ENCODE measurements at regions not wholly inside any gene's neighbourhood (a gene's known extent, or its start where the extent isn't known, plus 50 kb on each side); places are given as distances from the start of the nearest gene placed in this dataset.

- 40 to 51% (median 41%) methylated on average over 1 of the region's 1 CpG for WGBS, 3 donors
- TF ChIP-seq, protein P1, sequence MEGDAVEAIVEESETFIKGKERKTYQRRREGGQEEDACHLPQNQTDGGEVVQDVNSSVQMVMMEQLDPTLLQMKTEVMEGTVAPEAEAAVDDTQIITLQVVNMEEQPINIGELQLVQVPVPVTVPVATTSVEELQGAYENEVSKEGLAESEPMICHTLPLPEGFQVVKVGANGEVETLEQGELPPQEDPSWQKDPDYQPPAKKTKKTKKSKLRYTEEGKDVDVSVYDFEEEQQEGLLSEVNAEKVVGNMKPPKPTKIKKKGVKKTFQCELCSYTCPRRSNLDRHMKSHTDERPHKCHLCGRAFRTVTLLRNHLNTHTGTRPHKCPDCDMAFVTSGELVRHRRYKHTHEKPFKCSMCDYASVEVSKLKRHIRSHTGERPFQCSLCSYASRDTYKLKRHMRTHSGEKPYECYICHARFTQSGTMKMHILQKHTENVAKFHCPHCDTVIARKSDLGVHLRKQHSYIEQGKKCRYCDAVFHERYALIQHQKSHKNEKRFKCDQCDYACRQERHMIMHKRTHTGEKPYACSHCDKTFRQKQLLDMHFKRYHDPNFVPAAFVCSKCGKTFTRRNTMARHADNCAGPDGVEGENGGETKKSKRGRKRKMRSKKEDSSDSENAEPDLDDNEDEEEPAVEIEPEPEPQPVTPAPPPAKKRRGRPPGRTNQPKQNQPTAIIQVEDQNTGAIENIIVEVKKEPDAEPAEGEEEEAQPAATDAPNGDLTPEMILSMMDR (IDR thresholded peaks at IDR 0.05), result no peak
- no peak for DNase-seq
- no peak for ATAC-seq
- H3K27me3 ChIP-seq (ENCODE audit: insufficient read depth in 3 of 3, low read length in 2 of 3), result no peaks in the 10 kb centered on the region
- intact Hi-C loops (cut with DNase I), result no loop called here
- H3K27ac ChIP-seq, result no peak overlapping the region
- H3K4me1 ChIP-seq, result no peaks in the 10 kb centered on the region
- H3K9me3 ChIP-seq, result no peaks in the 10 kb centered on the region
- no peak overlapping the region for H3K4me3 ChIP-seq
- no peaks in the 10 kb centered on the region for H3K36me3 ChIP-seq (ENCODE audit: insufficient read depth in 1 of 2, low read depth in 1 of 2)
These were observed 1460.0 kb upstream of the ADGRB3 start for GRCh38 chr6:67175101-67175500.

- 86 to 89% (median 88%) methylated on average over 1 of the region's 1 CpG for WGBS, 3 donors
These were observed 1458.6 kb upstream of the EYS start for GRCh38 chr6:67165606-67166005.

DNA sequence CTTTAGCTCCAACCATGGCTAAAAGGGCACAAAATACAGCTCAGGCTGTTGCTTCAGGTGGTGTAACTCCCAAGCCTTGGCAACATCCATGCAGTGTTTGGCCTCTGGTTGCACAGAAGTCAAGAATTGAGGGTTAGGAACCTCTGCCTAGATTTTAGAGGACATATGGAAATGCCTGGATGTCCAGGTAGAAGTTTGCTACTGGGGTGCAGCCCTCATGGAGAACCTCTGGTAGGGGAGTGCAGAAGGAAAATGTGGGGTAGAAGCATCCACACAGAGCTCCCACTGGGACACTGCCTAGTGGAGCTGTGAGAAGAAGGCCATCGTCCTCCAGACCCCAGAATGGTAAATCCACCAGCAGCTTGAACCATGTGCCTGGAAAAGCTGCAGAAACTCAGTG is 1453.8 kb upstream of the EYS start:
- ATAC-seq (no peak), DNase-seq (no peak)
- Histone ChIP-seq H3K4me1 (no peaks in the 10 kb centered on the region), H3K36me3 (ENCODE audit: insufficient read depth in 1 of 2, low read depth in 1 of 2) (no peaks in the 10 kb centered on the region), H3K9me3 (peaks cover 7% of the 10 kb centered on the region), H3K27ac (no peak overlapping the region), H3K4me3 (no peak overlapping the region), H3K27me3 (ENCODE audit: insufficient read depth in 3 of 3, low read length in 2 of 3) (no peaks in the 10 kb centered on the region)
- 17 to 54% (median 48%) methylated on average over 1 of the region's 1 CpG for WGBS, 3 donors
- TF ChIP-seq, protein P1 (IDR thresholded peaks at IDR 0.05), result no peak
- intact Hi-C loops (cut with DNase I), result no loop called here

More at GRCh38 chr6:67165606-67166005, 1458.6 kb upstream of the EYS start:
- Histone ChIP-seq H3K27me3 (ENCODE audit: insufficient read depth in 3 of 3, low read length in 2 of 3) (no peaks in the 10 kb centered on the region), H3K4me3 (no peak overlapping the region), H3K36me3 (ENCODE audit: insufficient read depth in 1 of 2, low read depth in 1 of 2) (no peaks in the 10 kb centered on the region), H3K9me3 (peaks cover 5% of the 10 kb centered on the region), H3K4me1 (no peaks in the 10 kb centered on the region), H3K27ac (no peak overlapping the region)
- TF ChIP-seq, protein P1 (IDR thresholded peaks at IDR 0.05), result no peak
- DNase-seq (no peak), ATAC-seq (no peak)
- intact Hi-C loops (cut with DNase I), result no loop called here

- Histone ChIP-seq H3K4me3 (no peak overlapping the region), H3K27ac (no peak overlapping the region), H3K36me3 (ENCODE audit: insufficient read depth in 1 of 2, low read depth in 1 of 2) (no peaks in the 10 kb centered on the region), H3K9me3 (no peaks in the 10 kb centered on the region), H3K4me1 (no peaks in the 10 kb centered on the region), H3K27me3 (ENCODE audit: insufficient read depth in 3 of 3, low read length in 2 of 3) (no peaks in the 10 kb centered on the region)
- intact Hi-C loops (cut with DNase I), result no loop called here
- TF ChIP-seq, protein P1 (IDR thresholded peaks at IDR 0.05), result no peak
- DNase-seq (no peak), ATAC-seq (no peak)
- WGBS, 3 donors, result 71 to 80% (median 74%) methylated on average over 4 of the region's 4 CpGs
These were observed 1434.0 kb upstream of the EYS start for GRCh38 chr6:67141005-67141404.

- Histone ChIP-seq H3K9me3 (no peaks in the 10 kb centered on the region), H3K4me1 (no peaks in the 10 kb centered on the region), H3K4me3 (no peak overlapping the region), H3K27me3 (ENCODE audit: insufficient read depth in 3 of 3, low read length in 2 of 3) (peaks cover 0 to 2% (median 0%) of the 10 kb centered on the region in 3 donors), H3K36me3 (ENCODE audit: insufficient read depth in 1 of 2, low read depth in 1 of 2) (no peaks in the 10 kb centered on the region), H3K27ac (no peak overlapping the region)
- TF ChIP-seq, protein P1 (IDR thresholded peaks at IDR 0.05), result no peak
- ATAC-seq, result no peak
- intact Hi-C loops (cut with DNase I), result no loop called here
- no peak for DNase-seq
- WGBS, 3 donors, result 76 to 88% (median 79%) methylated on average over 5 of the region's 5 CpGs
These were observed 1426.9 kb upstream of the EYS start for GRCh38 chr6:67133973-67134372.
